ENCODE measurements at regions not wholly inside any gene's neighbourhood (a gene's known extent, or its start where the extent isn't known, plus 50 kb on each side); places are given as distances from the start of the nearest gene placed in this dataset.

GRCh38 chr1:99131546-99131945 is 126.9 kb upstream of the PLPPR5 start:
- Histone ChIP-seq H3K4me1 (peaks cover 3% of the 10 kb centered on the region; the same call in 1 of the 2 replicates), H3K4me3 (no peak overlapping the region), H3K36me3 (replicated peaks) (no peaks in the 10 kb centered on the region), H3K27me3 (ENCODE audit: low read depth) (no peaks in the 10 kb centered on the region), H3K9me3 (peaks cover 6% of the 10 kb centered on the region)
- DNase-seq (ENCODE audit: low spot score in 2 of 2) = no peak
- in situ Hi-C loops (cut with MboI; ENCODE audit: low sequenced_read_pairs) = no loop called here

GRCh38 chr1:99133756-99134500 is 129.3 kb upstream of the PLPPR5 start:
- no peaks in the 10 kb centered on the region for H3K36me3 ChIP-seq (replicated peaks)
- H3K4me1 ChIP-seq = peaks cover 17% of the 10 kb centered on the region
- no peak overlapping the region for H3K4me3 ChIP-seq
- no peak for DNase-seq (ENCODE audit: low spot score in 2 of 2)
- H3K27me3 ChIP-seq (ENCODE audit: low read depth) = no peaks in the 10 kb centered on the region
- peaks cover 13% of the 10 kb centered on the region for H3K9me3 ChIP-seq
- in situ Hi-C loops (cut with MboI; ENCODE audit: low sequenced_read_pairs) = no loop called here

- peak in 1 of 2 experiments; percentile 91 for DNase-seq (ENCODE audit: low spot score in 2 of 2)
- no peaks in the 10 kb centered on the region for H3K27me3 ChIP-seq (ENCODE audit: low read depth)
- peaks cover 16% of the 10 kb centered on the region for H3K4me1 ChIP-seq
- no peaks in the 10 kb centered on the region for H3K36me3 ChIP-seq (replicated peaks)
- no peak overlapping the region for H3K4me3 ChIP-seq
- peaks cover 13% of the 10 kb centered on the region for H3K9me3 ChIP-seq
- in situ Hi-C loops (cut with MboI; ENCODE audit: low sequenced_read_pairs) = no loop called here
Observed at GRCh38 chr1:99137554-99138206, 126.6 kb upstream of the PLPPR4 start.

- no peak for DNase-seq (ENCODE audit: low spot score in 2 of 2)
- in situ Hi-C loops (cut with MboI; ENCODE audit: low sequenced_read_pairs) = no loop called here
- no peaks in the 10 kb centered on the region for H3K27me3 ChIP-seq (ENCODE audit: low read depth)
- no peak overlapping the region for H3K4me3 ChIP-seq
- no peaks in the 10 kb centered on the region for H3K36me3 ChIP-seq (replicated peaks)
- peaks cover 13% of the 10 kb centered on the region for H3K9me3 ChIP-seq
- H3K4me1 ChIP-seq = peaks cover 14% of the 10 kb centered on the region
Observed at GRCh38 chr1:99139876-99140275, 124.4 kb upstream of the PLPPR4 start.

- H3K36me3 ChIP-seq (replicated peaks) = no peaks in the 10 kb centered on the region
- H3K4me3 ChIP-seq = no peak overlapping the region
- no peaks in the 10 kb centered on the region for H3K4me1 ChIP-seq
- in situ Hi-C loops (cut with MboI; ENCODE audit: low sequenced_read_pairs) = no loop called here
- no peak for DNase-seq (ENCODE audit: low spot score in 2 of 2)
- no peaks in the 10 kb centered on the region for H3K27me3 ChIP-seq (ENCODE audit: low read depth)
- no peaks in the 10 kb centered on the region for H3K9me3 ChIP-seq
Observed at GRCh38 chr1:99146129-99146848, 118.0 kb upstream of the PLPPR4 start.

GRCh38 chr1:99149952-99150351 is 114.3 kb upstream of the PLPPR4 start:
- no peak for DNase-seq (ENCODE audit: low spot score in 2 of 2)
- in situ Hi-C loops (cut with MboI; ENCODE audit: low sequenced_read_pairs) = no loop called here
- Histone ChIP-seq H3K4me3 (no peak overlapping the region), H3K27me3 (ENCODE audit: low read depth) (no peaks in the 10 kb centered on the region), H3K36me3 (replicated peaks) (no peaks in the 10 kb centered on the region), H3K9me3 (no peaks in the 10 kb centered on the region), H3K4me1 (no peaks in the 10 kb centered on the region)

GRCh38 chr1:99152132-99152531 is 112.2 kb upstream of the PLPPR4 start:
- in situ Hi-C loops (cut with MboI; ENCODE audit: low sequenced_read_pairs) = no loop called here

GRCh38 chr1:99163671-99164070 is 100.6 kb upstream of the PLPPR4 start:
- Histone ChIP-seq H3K4me3 (no peak overlapping the region), H3K27me3 (ENCODE audit: low read depth) (no peaks in the 10 kb centered on the region), H3K4me1 (peaks cover 13% of the 10 kb centered on the region), H3K9me3 (peaks cover 3% of the 10 kb centered on the region; the same call in 1 of the 2 replicates), H3K36me3 (replicated peaks) (no peaks in the 10 kb centered on the region)
- peak; percentile 51 to 64 for DNase-seq (ENCODE audit: low spot score in 2 of 2)
- in situ Hi-C loops (cut with MboI; ENCODE audit: low sequenced_read_pairs) = no loop called here

More at GRCh38 chr1:99152132-99152531, 112.2 kb upstream of the PLPPR4 start:
- Histone ChIP-seq H3K36me3 (replicated peaks) (no peaks in the 10 kb centered on the region), H3K4me3 (no peak overlapping the region), H3K9me3 (no peaks in the 10 kb centered on the region), H3K4me1 (no peaks in the 10 kb centered on the region), H3K27me3 (ENCODE audit: low read depth) (no peaks in the 10 kb centered on the region)
- DNase-seq (ENCODE audit: low spot score in 2 of 2) = no peak

- H3K36me3 ChIP-seq (replicated peaks) = no peaks in the 10 kb centered on the region
- in situ Hi-C loops (cut with MboI; ENCODE audit: low sequenced_read_pairs) = loop anchor here (10.0 kb wide), 1 partner anchor 534 kb away; no protein-coding TSS in a partner anchor
Observed at GRCh38 chr1:99170516-99170915, 93.8 kb upstream of the PLPPR4 start.

GRCh38 chr1:99171184-99171813 is 93.0 kb upstream of the PLPPR4 start:
- Histone ChIP-seq H3K9me3 (no peaks in the 10 kb centered on the region), H3K36me3 (replicated peaks) (no peaks in the 10 kb centered on the region), H3K4me3 (no peak overlapping the region), H3K4me1 (no peaks in the 10 kb centered on the region), H3K27me3 (ENCODE audit: low read depth) (no peaks in the 10 kb centered on the region)
- no peak for DNase-seq (ENCODE audit: low spot score in 2 of 2)
- in situ Hi-C loops (cut with MboI; ENCODE audit: low sequenced_read_pairs) = loop anchor here (10.0 kb wide), 1 partner anchor 534 kb away; no protein-coding TSS in a partner anchor

More at GRCh38 chr1:99170516-99170915, 93.8 kb upstream of the PLPPR4 start:
- H3K4me1 ChIP-seq = no peaks in the 10 kb centered on the region
- DNase-seq (ENCODE audit: low spot score in 2 of 2) = no peak
- no peaks in the 10 kb centered on the region for H3K27me3 ChIP-seq (ENCODE audit: low read depth)
- H3K9me3 ChIP-seq = no peaks in the 10 kb centered on the region
- H3K4me3 ChIP-seq = no peak overlapping the region

GRCh38 chr1:99173282-99173681 is 91.0 kb upstream of the PLPPR4 start:
- H3K4me1 ChIP-seq = no peaks in the 10 kb centered on the region
- H3K9me3 ChIP-seq = no peaks in the 10 kb centered on the region
- DNase-seq (ENCODE audit: low spot score in 2 of 2) = no peak
- in situ Hi-C loops (cut with MboI; ENCODE audit: low sequenced_read_pairs) = loop anchor here (10.0 kb wide), 1 partner anchor 532 kb away; no protein-coding TSS in a partner anchor
- H3K36me3 ChIP-seq (replicated peaks) = no peaks in the 10 kb centered on the region
- H3K27me3 ChIP-seq (ENCODE audit: low read depth) = no peaks in the 10 kb centered on the region
- no peak overlapping the region for H3K4me3 ChIP-seq

GRCh38 chr1:99173900-99174299 is 90.4 kb upstream of the PLPPR4 start:
- no peaks in the 10 kb centered on the region for H3K9me3 ChIP-seq
- no peak for DNase-seq (ENCODE audit: low spot score in 2 of 2)
- H3K4me3 ChIP-seq = no peak overlapping the region
- no peaks in the 10 kb centered on the region for H3K27me3 ChIP-seq (ENCODE audit: low read depth)
- H3K4me1 ChIP-seq = no peaks in the 10 kb centered on the region
- in situ Hi-C loops (cut with MboI; ENCODE audit: low sequenced_read_pairs) = loop anchor here (10.0 kb wide), 1 partner anchor 531 kb away; no protein-coding TSS in a partner anchor
- no peaks in the 10 kb centered on the region for H3K36me3 ChIP-seq (replicated peaks)

GRCh38 chr1:99176753-99177152 is 87.5 kb upstream of the PLPPR4 start:
- Histone ChIP-seq H3K9me3 (no peaks in the 10 kb centered on the region), H3K27me3 (ENCODE audit: low read depth) (no peaks in the 10 kb centered on the region), H3K36me3 (replicated peaks) (no peaks in the 10 kb centered on the region), H3K4me1 (peaks cover 8% of the 10 kb centered on the region), H3K4me3 (no peak overlapping the region)
- no peak for DNase-seq (ENCODE audit: low spot score in 2 of 2)
- in situ Hi-C loops (cut with MboI; ENCODE audit: low sequenced_read_pairs) = loop anchor here (10.0 to 25.0 kb wide), 2 partner anchors 286 to 528 kb away; no protein-coding TSS in a partner anchor

All from HAP-1 (cell line).